Panc1 (cell line): ENCODE measurements at regions not wholly inside any gene's neighbourhood (a gene's known extent, or its start where the extent isn't known, plus 50 kb on each side); places are given as distances from the start of the nearest gene placed in this dataset.

ENCODE experiments used
- ATAC-seq: fragments of 200-7000 bp; cut with Tn5 transposase; 2 replicates; pipeline ENCODE4 v1.9.1; 2020; ENCODE audit warnings: mild to moderate bottlenecking, moderate library complexity
- BruUV-seq: library from RNA; stranded (reverse); fragments of 400-500 nt; replicated peaks from 2 replicates; lab custom pipeline; 2021; lab: Mats Ljungman, UMichigan
- CTCF ChIA-PET: fragments of 300-600 bp; sonication (Branson Sonifier 250); formaldehyde crosslinking; loops from one replicate; lab custom pipeline; 2022; ENCODE audit warnings: antibody characterized with exemption; lab: Charles Lee
- POLR2A ChIA-PET: fragments of 300-600 bp; sonication (Branson Sonifier 250); formaldehyde crosslinking; loops from one replicate; lab custom pipeline; 2022; ENCODE audit warnings: antibody characterized with exemption; lab: Charles Lee
- DNase-seq: peaks from one replicate; pipeline ENCODE4 v3.0.0-alpha.2; 2010; ENCODE audit warnings: low read depth, low spot score
- H3K27ac ChIP-seq: 2 replicates; pipeline ENCODE4 v1.5.1; 2011; ENCODE audit warnings: mild to moderate bottlenecking, low read length, inconsistent platforms
- H3K27me3 ChIP-seq: fragments of 200-500 bp; sonication (Bioruptor generic); 2 replicates; pipeline ENCODE4 v1.6.0; 2014; ENCODE audit warnings: low read length, inconsistent platforms; ENCODE audit not compliant: control insufficient read depth, insufficient read depth
- H3K36me3 ChIP-seq: fragments of 200-500 bp; sonication (Bioruptor generic); 2 replicates; pipeline ENCODE4 v1.5.1; 2014; ENCODE audit warnings: inconsistent platforms, mild to moderate bottlenecking, low read length, moderate library complexity; ENCODE audit not compliant: control insufficient read depth, insufficient read depth
- H3K4me1 ChIP-seq: 2 replicates; pipeline ENCODE4 v1.5.1; 2011; ENCODE audit warnings: inconsistent platforms, mild to moderate bottlenecking, low read length, moderate library complexity; ENCODE audit not compliant: control insufficient read depth, insufficient read depth
- H3K4me3 ChIP-seq, 2 experiments: 2 replicates each; pipeline ENCODE4 v1.5.1; 2011 to 2012; ENCODE audit warnings: low read depth in 2 of 2, low read length in 2 of 2, mild to moderate bottlenecking in 2 of 2, inconsistent platforms in 1 of 2, moderate library complexity in 1 of 2
- H3K9me3 ChIP-seq: fragments of 200-500 bp; sonication (Bioruptor generic); 2 replicates; pipeline ENCODE4 v1.5.1; 2014; ENCODE audit warnings: low read depth, mild to moderate bottlenecking, inconsistent platforms, low read length, moderate library complexity; ENCODE audit not compliant: control insufficient read depth, insufficient read depth
- POLR2AphosphoS5 ChIP-seq: IDR thresholded peaks from 2 replicates; pipeline ENCODE4 v1.6.1; 2012; ENCODE audit warnings: mild to moderate bottlenecking, low read depth, low read length, moderate library complexity
- SIN3A ChIP-seq: IDR thresholded peaks from 2 replicates; pipeline ENCODE4 v1.6.1; 2012; ENCODE audit warnings: low read depth, mild to moderate bottlenecking, low read length, moderate library complexity, borderline replicate concordance; ENCODE audit not compliant: insufficient read depth
- TCF7L2 ChIP-seq: IDR thresholded peaks from 2 replicates; pipeline ENCODE4 v1.6.1; 2011; ENCODE audit warnings: mild to moderate bottlenecking, low read depth, low read length, inconsistent platforms
- in situ Hi-C: cut with HindIII; loops from 2 replicates; pipeline ENCODE4 v1.10.0; 2016; ENCODE audit warnings: low sequenced_read_pairs, low pct_unique_long_range_greater_than_20kb
- intact Hi-C: fragments of 100-400 bp; cut with micrococcal nuclease; formaldehyde crosslinking; loops from one replicate; pipeline ENCODE4 v1.10.0; 2022; ENCODE audit not compliant: unreplicated experiment
- TF ChIP-seq, protein P1 (sequence below): fragments of 450-650 bp; IDR thresholded peaks from 2 replicates; pipeline ENCODE4 v1.5.1; 2017; ENCODE audit warnings: mild to moderate bottlenecking
- TF ChIP-seq, protein P2 (sequence below), 2 experiments: IDR thresholded peaks; 2 replicates each; pipeline ENCODE4 v1.6.1; 2011 to 2012; ENCODE audit warnings: low read depth in 2 of 2, control low read depth in 1 of 2, low read length in 1 of 2, mild to moderate bottlenecking in 1 of 2, moderate library complexity in 1 of 2; ENCODE audit not compliant: insufficient read depth in 1 of 2

DNA sequence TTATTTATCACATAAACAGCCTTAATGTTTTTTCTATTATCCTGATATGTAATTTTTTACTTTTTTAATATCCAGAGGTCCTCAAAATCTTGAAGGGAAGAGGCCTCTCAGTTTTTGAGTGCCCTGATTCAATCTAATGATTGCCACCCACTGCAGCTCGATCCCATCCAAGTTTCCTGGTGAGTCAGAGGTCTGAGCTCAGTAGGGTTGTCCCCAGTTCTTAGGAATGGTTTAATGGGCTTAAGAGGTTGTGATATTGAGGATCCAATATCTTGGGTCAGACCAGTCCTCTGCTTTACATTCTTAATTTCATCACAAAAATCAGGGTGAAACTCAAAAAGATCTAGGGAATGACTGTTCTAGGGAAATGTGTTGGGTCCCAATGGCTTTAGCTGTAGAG lies 238.5 kb downstream of the NSUN3 start:
- no peak for ATAC-seq
- BruUV-seq, result no TSS peak
- TF ChIP-seq, protein P1, sequence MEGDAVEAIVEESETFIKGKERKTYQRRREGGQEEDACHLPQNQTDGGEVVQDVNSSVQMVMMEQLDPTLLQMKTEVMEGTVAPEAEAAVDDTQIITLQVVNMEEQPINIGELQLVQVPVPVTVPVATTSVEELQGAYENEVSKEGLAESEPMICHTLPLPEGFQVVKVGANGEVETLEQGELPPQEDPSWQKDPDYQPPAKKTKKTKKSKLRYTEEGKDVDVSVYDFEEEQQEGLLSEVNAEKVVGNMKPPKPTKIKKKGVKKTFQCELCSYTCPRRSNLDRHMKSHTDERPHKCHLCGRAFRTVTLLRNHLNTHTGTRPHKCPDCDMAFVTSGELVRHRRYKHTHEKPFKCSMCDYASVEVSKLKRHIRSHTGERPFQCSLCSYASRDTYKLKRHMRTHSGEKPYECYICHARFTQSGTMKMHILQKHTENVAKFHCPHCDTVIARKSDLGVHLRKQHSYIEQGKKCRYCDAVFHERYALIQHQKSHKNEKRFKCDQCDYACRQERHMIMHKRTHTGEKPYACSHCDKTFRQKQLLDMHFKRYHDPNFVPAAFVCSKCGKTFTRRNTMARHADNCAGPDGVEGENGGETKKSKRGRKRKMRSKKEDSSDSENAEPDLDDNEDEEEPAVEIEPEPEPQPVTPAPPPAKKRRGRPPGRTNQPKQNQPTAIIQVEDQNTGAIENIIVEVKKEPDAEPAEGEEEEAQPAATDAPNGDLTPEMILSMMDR, result no peak
- TF ChIP-seq, protein P2, sequence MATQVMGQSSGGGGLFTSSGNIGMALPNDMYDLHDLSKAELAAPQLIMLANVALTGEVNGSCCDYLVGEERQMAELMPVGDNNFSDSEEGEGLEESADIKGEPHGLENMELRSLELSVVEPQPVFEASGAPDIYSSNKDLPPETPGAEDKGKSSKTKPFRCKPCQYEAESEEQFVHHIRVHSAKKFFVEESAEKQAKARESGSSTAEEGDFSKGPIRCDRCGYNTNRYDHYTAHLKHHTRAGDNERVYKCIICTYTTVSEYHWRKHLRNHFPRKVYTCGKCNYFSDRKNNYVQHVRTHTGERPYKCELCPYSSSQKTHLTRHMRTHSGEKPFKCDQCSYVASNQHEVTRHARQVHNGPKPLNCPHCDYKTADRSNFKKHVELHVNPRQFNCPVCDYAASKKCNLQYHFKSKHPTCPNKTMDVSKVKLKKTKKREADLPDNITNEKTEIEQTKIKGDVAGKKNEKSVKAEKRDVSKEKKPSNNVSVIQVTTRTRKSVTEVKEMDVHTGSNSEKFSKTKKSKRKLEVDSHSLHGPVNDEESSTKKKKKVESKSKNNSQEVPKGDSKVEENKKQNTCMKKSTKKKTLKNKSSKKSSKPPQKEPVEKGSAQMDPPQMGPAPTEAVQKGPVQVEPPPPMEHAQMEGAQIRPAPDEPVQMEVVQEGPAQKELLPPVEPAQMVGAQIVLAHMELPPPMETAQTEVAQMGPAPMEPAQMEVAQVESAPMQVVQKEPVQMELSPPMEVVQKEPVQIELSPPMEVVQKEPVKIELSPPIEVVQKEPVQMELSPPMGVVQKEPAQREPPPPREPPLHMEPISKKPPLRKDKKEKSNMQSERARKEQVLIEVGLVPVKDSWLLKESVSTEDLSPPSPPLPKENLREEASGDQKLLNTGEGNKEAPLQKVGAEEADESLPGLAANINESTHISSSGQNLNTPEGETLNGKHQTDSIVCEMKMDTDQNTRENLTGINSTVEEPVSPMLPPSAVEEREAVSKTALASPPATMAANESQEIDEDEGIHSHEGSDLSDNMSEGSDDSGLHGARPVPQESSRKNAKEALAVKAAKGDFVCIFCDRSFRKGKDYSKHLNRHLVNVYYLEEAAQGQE (IDR thresholded peaks at IDR 0.05; ENCODE audit: insufficient read depth in 1 of 2, low read depth in 2 of 2, low read length in 1 of 2), result no peak
- TF ChIP-seq TCF7L2 (no peak), SIN3A (no peak), POLR2AphosphoS5 (no peak)

DNA sequence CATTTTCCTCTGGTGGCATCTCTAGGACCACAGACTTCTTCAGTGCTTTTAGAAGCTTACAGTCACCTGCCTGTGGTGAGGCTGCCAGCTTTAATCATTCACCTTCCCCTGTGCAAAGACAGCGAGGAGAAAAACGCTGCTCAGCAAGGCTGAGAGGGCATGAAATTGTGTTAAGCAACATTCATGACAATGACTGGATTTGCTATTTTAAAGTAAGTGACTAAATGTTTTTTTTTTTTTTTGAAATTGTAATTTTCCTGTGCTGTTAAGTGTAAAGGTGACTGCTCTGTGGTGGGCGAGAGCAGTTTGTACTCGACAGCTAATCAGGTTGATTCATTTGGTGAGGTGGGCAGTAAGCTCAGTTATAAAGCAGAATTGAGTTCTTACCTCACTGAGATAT lies 240.4 kb downstream of the NSUN3 start:
- no peaks in the 10 kb centered on the region for H3K4me1 ChIP-seq
- no TSS peak for BruUV-seq
- CTCF ChIA-PET, result no interaction called here
- H3K4me3 ChIP-seq, result no peak overlapping the region
- ATAC-seq (no peak), DNase-seq (no peak)
- intact Hi-C loops (no loop called here), in situ Hi-C loops (no loop called here)
- TF ChIP-seq SIN3A, result no peak
- TF ChIP-seq, protein P2 (IDR thresholded peaks at IDR 0.05; ENCODE audit: insufficient read depth in 1 of 2, low read depth in 2 of 2, low read length in 1 of 2), result no peak
- TF ChIP-seq, protein P1, result no peak
- TF ChIP-seq POLR2AphosphoS5, result no peak
- TF ChIP-seq TCF7L2, result no peak
- POLR2A ChIA-PET, result no interaction called here
- no peaks in the 10 kb centered on the region for H3K27me3 ChIP-seq
- H3K27ac ChIP-seq, result no peak overlapping the region
- H3K36me3 ChIP-seq, result no peaks in the 10 kb centered on the region
- H3K9me3 ChIP-seq, result no peaks in the 10 kb centered on the region

More for the DNA sequence above, 238.5 kb downstream of the NSUN3 start:
- intact Hi-C loops (no loop called here), in situ Hi-C loops (no loop called here)
- Histone ChIP-seq H3K27ac (no peak overlapping the region), H3K36me3 (no peaks in the 10 kb centered on the region), H3K9me3 (no peaks in the 10 kb centered on the region), H3K4me1 (no peaks in the 10 kb centered on the region), H3K4me3 (no peak overlapping the region), H3K27me3 (no peaks in the 10 kb centered on the region)
- CTCF ChIA-PET, result no interaction called here
- DNase-seq, result no peak
- POLR2A ChIA-PET, result no interaction called here
